NCI-H82 treated with DMSO at 0.1 percent for 48 hours (cell line): ENCODE measurements at regions not wholly inside any gene's neighbourhood (a gene's known extent, or its start where the extent isn't known, plus 50 kb on each side); places are given as distances from the start of the nearest gene placed in this dataset.
A peak's percentile ranks its signal among the peaks of the same experiment; 100 is the strongest.

Experiments
- DNase-seq: peaks from one replicate; lab custom pipeline; 2025; ENCODE audit not compliant: unreplicated experiment; lab: John Stamatoyannopoulos, UW

DNA sequence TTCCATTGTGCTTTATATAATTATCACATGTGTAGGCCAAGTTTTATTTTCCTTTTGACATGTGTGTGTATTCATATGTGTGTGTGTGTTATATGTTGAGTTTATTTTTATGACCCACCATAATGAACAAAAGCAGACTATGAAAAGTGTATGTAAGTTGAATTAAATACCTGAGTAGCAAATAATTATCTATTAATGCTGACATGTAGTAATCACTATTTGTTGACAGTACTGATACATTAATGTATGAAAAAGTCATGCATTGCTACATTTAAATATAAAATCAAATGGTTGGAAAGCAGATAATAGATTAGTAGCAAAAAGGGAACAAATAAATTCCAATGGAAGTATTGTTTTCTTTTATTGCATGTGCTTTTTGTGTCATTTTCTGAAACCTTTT is 1948.5 kb upstream of the PCDH20 start:
- no peak for DNase-seq

DNA sequence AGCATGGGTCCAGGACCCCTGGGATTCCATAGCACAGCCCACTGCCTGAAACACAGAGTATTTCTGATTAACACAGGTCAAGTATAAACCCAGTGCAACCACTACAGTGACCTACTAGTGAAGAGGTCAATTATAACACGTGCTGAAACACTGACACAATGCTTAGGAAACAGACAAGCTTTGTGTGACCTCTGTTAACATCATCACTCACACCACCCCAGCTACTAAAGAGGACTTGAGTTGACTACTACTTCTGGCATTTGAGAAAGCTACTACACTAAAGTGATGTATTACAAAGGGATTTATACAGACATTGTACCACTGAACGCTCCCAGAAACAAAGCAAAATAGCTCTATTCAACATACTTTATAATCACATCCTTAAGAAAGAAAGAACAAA is 1935.9 kb upstream of the PCDH20 start:
- DNase-seq, result no peak

DNA sequence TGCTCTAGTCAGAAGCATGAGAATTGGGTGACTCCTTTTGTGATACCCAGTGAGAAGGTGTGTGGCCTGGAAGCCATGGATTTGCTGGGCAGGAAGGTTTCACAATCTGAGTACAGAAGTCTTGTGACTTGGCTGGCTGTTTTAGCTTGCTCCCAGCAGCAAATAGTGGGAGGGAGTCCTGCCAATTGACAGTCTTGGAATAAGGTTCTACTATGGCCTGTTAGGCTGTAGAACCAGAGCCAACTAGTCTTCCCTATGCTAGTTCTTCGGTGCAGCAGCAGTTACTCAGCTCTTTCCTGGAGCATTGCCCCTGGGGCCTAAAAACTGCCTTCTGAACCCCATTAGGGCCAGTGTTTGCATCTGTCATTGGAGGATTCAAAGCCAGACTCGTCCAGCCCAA is 1935.4 kb upstream of the PCDH20 start:
- DNase-seq, result no peak

DNA sequence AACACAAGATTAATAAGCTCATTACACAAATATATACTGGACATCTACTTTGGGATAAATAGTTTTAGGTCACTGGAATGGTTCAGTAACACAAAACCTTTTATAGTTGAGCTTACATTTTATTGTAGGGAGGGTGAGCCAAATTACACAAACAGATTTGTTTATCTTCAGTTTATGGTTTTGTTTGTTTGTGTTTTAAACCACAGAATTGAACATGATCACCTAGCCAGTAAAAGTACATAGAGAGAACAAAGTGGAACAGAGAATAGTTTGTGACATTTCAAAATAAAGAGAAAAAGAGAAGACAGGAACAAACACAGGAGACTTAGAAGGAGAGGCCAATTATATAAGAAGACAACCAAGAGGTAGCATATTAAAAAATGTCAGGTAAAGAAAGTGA is 1930.2 kb upstream of the PCDH20 start:
- no peak for DNase-seq

DNA sequence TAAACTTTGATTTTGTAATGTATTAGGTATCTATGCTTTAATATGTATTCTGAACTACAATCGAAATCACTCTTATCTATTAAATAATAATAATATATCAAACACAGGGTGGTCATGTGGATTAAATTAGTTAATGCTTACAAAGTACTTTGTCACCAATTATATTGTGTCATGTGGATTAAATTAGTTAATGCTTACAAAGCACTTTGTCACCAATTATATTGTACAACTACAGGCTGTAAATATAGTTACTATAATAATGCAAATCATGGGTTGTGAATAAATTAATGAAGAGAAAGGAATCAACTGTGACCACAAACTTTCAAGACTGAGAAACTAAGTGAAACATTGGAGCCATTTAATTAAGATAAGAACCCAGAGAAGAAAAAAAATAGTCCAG is 1929.1 kb upstream of the PCDH20 start:
- DNase-seq, result no peak

DNA sequence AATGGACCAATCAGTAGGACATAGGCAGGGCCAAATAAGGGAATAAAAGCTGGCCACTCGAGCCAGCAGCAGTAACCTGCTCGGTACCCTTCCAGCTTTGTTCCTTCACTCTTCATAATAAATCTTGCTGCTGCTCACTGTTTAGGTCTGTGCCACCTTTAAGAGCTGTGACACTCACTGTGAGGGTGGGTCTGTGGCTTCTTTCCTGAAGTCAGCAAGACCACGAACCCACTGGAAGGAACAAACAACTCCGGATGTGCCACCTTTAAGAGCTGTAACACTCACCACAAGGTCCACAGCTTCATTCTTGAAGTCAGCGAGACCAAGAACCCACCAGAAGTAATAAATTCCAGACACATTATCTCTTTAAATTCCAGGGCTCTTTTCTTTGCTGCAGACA is 1922.3 kb upstream of the PCDH20 start:
- DNase-seq, result no peak

DNA sequence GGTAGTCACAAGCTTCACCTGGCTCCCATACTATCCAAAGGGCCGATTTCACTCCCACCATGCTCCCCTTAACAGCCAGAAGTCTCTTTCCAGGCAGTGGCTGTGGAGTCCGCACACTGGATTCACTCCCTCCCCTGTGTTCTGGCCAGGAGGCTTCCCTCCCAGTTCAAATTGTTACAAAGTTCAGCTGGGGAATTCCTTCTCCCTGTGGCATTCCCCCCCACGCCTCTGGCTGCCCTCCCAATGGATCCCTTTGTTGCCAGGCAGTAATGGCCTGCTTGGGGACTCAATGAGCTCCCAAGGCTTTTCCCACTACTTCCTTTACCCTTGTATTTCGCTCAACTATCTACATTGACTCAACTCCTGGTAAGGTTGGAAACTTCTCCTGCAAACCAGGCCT is 1921.4 kb upstream of the PCDH20 start:
- DNase-seq, result no peak

DNA sequence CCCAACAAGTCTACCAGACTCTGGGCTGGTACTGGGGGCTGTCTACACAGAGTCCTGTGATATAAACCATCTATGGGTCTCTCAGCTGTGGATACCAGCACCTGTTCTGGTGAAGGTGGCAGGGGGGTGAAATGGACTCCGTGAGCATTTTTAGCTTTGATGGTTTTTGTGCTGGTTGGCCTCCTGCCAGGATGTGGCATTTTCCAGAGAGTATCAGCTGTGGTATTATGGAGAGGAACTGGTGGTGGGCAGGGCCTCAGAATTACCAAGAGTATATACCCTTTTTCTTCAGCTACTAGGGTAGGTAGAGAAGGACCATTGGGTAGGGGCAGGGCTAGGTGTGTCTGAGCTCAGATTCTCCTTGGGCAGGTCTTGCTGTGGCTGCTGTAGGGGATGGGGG is 1920.9 kb upstream of the PCDH20 start:
- DNase-seq, result no peak

DNA sequence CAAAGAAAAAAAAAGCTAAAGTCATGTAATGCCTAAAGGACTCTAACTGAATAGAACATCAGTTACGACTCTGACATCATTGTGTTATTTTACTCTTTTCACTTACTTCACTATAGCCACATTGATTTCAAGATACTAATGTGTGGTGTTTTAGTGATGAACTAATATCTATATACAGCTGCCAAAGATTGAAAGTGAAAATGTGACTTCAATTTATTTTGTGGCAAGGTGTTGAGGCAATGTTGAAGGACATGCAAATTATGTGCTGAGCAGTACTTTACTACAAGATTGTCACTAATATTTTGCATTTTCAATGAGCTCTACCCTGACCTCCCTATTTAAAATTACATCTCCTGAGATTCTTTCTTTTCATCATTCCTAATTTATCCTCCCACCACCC is 1911.9 kb upstream of the PCDH20 start:
- DNase-seq, result no peak

DNA sequence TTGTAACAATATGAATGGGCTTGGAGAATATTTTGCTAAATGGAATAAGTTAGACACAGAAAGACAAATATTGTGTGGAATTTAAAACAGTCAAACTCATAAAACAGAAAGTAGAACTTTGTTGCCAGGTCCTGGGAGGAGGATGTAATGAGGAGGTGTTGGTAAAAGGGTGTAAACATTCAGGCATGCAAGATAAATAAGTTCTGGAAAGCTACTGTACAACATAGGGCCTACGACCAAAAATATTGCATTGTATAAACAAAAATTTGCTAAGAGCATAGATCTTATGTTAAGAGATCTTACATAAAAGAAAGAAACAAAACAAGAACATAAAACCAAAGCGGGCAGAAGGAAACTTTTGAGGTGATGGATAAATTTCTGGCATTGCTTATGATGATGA is 1907.8 kb upstream of the PCDH20 start:
- no peak for DNase-seq

DNA sequence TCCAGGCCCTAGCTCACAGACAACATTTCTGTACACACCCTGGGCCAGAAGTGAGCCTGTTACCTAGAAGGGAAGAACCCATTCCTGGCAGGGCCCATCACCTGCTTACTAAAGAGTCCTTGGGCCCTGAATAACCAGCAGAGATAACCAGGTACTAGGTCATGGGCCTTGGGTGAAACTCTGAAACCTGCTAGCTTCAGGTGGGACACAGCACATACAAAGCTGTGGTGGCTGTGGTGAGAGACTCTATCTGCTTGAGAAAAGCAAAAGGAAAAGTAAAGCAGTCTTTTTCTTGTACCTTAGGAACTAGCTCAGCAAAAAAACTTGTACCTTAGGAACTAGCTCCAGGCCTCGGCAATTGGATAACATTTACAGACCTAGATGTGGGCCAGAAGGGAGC is 1895.9 kb upstream of the PCDH20 start:
- no peak for DNase-seq

DNA sequence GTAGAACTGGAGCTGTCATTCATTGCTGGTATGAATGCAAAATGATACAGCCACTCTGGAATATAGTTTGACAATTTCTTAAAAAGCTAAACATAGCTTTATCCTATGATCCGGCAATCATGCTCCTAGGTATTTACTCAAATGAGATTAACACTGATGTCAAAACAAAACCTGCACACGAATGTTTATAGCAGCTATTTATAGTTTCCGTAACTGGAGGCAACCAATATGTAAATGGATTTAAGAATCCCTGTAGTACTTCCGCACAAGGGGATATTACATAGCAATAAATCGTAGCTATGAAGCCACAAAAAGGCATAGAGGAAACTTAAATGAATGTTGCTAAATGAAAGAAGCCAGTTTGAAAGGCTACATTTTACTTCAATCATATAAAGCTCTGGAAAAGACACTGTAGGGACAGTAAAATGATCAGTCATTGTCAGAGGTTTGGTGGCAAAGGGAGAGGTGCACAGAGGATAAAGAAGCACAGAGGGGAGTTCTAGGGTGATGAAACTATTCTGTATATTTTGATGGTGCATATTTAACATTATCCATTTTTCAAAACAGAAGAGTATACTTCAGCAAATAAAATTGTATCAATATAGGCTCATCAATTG is 1893.0 kb upstream of the PCDH20 start:
- DNase-seq, result peak; percentile 34

DNA sequence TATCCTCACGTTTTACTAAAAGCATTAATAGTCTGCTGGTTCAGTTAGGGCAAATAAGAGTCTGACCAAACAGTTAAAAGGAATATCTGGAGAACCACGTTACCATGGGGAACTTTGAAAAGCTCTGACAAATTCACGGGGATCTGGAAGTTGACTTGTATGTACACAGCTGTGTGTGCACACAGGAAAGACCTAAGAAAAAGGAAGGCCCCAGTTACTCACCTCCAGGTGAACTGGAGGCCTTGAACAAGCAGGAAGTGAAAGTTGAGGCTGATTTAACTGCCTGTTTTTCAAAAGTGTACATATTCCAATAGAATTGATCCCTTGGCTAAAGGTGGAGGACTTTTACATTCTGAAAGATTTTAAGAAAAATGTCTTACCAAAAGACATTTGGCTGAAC is 1891.6 kb upstream of the PCDH20 start:
- no peak for DNase-seq

DNA sequence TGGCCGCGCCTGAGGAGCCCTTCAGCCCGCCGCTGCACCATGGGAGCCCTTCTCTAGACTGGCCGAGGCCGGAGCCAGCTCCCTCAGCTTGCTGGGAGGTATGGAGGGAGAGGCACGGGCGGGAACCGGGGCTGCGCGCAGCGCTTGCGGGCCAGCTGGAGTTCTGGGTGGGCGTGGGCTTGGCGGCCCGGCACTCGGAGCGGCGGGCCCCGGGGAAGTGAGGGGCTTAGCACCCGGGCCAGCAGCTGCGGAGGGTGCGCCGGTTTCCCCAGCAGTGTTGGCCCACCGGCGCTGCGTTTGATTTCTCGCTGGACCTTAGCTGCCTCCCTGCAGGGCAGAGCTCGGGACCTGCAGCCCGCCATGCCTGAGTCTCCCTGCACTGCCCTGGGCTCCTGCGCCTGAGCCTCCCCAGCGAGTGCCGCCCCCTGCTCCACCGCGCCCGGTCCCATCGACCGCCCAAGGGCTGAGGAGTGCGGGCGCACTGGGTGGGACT is 1890.0 kb upstream of the PCDH20 start:
- no peak for DNase-seq

DNA sequence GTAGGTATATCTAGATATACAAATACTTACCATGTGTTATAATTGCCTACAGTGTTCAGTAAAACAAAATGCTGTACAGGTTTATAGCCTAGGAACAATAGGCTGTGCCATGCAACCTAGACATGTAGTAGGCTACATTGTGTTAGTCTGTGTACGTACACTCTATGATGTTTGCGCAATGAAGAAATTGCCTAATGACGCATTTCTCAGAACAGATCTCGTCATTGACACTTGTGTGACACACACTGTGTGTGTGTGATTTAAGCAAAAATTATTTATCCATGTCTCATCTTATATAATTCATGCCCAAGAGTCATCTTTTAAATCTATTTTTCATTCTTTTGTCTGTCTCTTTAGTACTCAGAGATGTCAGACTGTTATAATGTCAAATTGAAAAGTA is 1888.8 kb upstream of the PCDH20 start:
- no peak for DNase-seq

DNA sequence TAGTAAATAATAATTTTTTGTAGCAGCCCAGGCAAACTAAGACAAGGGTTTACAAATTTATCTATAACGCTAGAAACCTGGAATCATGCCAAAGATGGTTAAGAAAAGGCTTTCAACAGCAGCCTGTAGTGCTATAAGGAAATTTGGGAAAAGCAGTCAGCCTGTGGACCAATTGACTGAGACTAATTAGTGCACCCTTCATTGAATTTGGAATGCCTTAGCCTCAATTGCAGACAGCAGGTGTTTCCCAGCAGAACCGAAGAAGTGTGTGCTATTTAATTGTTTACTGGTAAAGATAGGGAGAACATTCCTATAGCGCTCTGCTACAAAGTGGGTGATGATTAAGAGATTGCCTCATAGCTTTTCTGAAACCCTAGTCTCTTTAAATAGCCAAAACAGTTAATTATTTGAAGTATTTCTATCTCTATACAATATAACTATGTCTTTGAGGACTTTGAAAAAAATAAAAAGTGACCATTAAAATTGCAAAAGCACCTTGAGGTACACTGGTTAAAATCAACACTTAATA is 1884.3 kb upstream of the PCDH20 start:
- DNase-seq, result no peak

DNA sequence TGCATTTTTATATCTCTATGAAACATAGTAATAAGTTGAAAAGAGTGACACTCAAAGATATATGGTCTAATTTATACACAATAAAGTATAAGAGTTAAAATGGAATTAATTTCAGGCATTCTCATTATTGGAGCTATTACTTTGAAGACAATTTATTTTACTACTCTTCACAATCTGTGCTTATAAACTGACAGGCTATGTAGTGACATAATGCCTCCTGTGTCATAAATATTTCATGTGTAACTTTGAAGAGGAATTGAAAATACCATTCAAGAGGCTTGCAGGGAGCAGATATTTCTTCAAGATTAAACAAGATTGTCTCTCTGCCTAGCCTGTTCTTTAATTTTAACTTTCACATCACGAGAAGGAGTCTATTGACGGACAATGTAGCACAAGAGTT is 1881.5 kb upstream of the PCDH20 start:
- DNase-seq, result no peak

DNA sequence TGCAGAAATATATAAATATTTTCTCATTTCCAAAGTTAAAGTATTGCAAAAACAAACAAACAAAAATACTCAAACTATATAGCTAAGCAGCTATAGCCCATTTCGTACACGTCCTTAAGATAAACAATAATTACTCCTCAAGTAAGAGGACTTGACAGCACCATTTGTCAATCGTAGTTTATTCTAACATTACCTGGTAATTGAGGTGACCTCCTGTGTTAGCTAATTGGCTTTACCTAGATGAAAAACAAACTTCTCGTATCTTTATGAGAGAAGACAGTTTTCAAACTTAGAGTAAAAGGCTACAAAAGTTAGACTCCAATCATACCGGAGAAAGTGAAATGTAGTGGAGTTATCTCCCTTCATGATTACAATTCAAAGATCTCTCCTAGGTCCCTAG is 1876.1 kb upstream of the PCDH20 start:
- DNase-seq, result no peak

DNA sequence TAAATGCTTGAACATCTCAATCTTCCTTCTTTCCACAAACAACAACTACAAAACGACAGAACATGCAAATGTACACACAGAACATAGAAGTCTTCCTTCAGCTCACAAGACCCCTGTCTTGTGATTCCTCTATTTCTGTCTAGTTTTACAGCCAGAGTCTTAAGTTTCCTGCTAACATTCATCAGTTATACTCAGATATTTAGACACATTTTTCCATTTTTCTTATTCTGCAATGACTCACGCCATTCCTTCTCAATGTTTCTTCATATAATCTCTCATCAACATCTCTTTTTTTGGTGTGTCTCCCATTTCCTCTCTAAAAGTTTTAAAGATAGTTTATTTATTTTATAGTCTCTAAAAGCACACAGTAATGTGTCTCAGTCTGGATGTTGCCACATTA is 1872.9 kb upstream of the PCDH20 start:
- DNase-seq, result no peak

DNA sequence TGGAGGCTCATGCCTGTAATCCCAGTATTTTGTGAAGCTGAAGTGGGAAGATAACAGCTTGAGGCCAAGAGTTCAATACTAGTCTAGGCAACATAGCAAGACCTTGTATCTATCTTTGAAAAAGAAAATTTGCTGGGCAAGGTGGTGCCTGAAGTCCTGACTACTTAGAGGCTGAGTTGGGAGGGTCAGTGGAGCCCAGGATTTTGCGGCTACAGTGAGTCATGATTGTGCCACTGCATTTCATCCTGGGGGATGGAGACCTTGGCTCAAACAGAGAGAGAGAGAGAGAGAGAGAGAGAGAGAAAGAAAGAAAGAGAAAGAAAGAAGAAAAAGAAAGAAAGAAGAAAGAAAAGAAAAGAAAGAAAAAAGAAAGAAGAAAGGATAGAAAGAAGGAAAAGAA is 1872.3 kb upstream of the PCDH20 start:
- no peak for DNase-seq

DNA sequence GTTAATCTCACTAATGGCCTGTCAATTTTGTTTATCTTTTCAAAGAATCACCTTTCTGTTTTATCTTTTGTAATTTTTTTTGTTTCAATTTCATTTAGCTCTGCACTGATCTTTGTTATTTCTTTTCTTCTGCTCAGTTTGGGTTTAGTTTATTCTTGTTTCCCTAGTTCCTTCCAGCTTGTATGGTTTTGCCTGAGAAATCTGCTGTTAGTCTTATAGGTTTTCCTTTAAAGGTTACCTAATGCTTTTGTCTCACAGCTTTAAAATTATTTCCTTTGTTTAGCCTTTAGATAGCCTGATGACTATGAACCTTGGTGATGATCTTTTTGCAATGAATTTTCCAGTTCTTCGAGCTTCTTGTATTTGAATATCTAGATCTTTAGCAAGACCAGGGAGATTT is 1869.8 kb upstream of the PCDH20 start:
- DNase-seq, result no peak

DNA sequence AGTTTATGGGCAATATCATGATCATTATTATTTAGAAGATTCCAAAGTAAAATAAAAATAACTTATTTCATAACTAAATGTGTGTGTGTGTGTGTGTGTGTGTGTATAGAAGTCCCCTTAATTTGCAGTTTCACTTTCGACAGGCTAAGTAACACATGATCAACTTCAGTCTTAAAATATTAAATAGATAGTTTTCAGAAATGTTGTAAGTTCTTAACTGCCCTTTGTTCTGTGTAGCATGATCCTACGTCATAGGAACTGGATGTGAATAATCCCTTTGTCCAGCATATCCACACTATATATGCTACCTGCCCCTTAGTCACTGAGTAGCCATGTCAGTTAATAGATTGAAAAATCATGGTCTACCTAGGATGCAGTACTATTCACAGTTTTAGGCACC is 1863.5 kb upstream of the PCDH20 start:
- no peak for DNase-seq

DNA sequence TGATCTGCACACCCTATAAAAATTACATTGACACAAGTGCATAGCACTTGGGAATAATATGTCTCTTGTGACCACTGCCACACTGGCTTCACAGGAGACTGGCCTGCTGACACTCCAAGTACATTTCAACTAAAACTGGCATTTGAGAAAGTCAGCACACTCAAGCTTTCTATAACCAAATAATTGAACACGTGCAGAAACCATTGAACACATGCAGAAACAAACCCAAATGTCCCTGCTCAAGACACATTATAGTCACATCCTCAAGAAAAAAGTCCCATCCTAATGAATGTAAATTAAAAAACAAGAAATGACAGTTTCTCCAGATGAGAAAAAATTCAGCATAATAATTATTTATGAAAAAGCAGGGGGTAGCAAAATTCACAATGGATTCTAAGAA is 1859.1 kb upstream of the PCDH20 start:
- no peak for DNase-seq
